ENCODE measurements at regions not wholly inside any gene's neighbourhood (a gene's known extent, or its start where the extent isn't known, plus 50 kb on each side); places are given as distances from the start of the nearest gene placed in this dataset.
"Not testable (repeated sequence)": the region's sequence is repeated elsewhere in the genome, so short reads cannot be mapped to it uniquely, and the experiment has no call there.

- no peak for DNase-seq
Measured at GRCh38 chr12:113559466-113559865, 87.8 kb upstream of the LHX5 start.

- no peak for DNase-seq
Measured at GRCh38 chr12:113555226-113555625, 83.6 kb upstream of the LHX5 start.

- no peak for DNase-seq
Measured at GRCh38 chr12:113552760-113553159, 81.1 kb upstream of the LHX5 start.

GRCh38 chr12:113551563-113551962 is 79.9 kb upstream of the LHX5 start:
- no peak for DNase-seq

GRCh38 chr12:113548467-113548866 is 76.8 kb upstream of the LHX5 start:
- no peak for DNase-seq

GRCh38 chr12:113546916-113547863 is 75.5 kb upstream of the LHX5 start:
- no peak for DNase-seq

- no peak for DNase-seq
Measured at GRCh38 chr12:113537751-113538087, 66.0 kb upstream of the LHX5 start.

- DNase-seq, result no peak
Measured at GRCh38 chr12:113537046-113537750, 65.5 kb upstream of the LHX5 start.

- DNase-seq, result no peak
Measured at GRCh38 chr12:113535100-113535499, 63.4 kb upstream of the LHX5 start.

- DNase-seq, result no peak
Measured at GRCh38 chr12:113534555-113534954, 62.9 kb upstream of the LHX5 start.

GRCh38 chr12:113533842-113534375 is 62.2 kb upstream of the LHX5 start:
- no peak for DNase-seq

- no peak for DNase-seq
Measured at GRCh38 chr12:113532292-113532691, 60.6 kb upstream of the LHX5 start.

GRCh38 chr12:113531073-113531472 is 59.4 kb upstream of the LHX5 start:
- not testable (repeated sequence) for DNase-seq

GRCh38 chr12:113528606-113529293 is 57.1 kb upstream of the LHX5 start:
- DNase-seq, result no peak

GRCh38 chr12:113525066-113525465 is 53.4 kb upstream of the LHX5 start:
- no peak for DNase-seq

- no peak for DNase-seq
Measured at GRCh38 chr12:113524495-113524894, 52.8 kb upstream of the LHX5 start.

- DNase-seq, result no peak
Measured at GRCh38 chr12:113521708-113522107, 50.0 kb upstream of the LHX5 start.
